HG02678 (cell line): ENCODE measurements at regions not wholly inside any gene's neighbourhood (a gene's known extent, or its start where the extent isn't known, plus 50 kb on each side); places are given as distances from the start of the nearest gene placed in this dataset.

Source experiments
- ATAC-seq: cut with Tn5 transposase; IDR thresholded peaks from one replicate; pipeline ENCODE4 v1.9.1; 2021; ENCODE audit warnings: mild to moderate bottlenecking, moderate library complexity; ENCODE audit not compliant: unreplicated experiment

DNA sequence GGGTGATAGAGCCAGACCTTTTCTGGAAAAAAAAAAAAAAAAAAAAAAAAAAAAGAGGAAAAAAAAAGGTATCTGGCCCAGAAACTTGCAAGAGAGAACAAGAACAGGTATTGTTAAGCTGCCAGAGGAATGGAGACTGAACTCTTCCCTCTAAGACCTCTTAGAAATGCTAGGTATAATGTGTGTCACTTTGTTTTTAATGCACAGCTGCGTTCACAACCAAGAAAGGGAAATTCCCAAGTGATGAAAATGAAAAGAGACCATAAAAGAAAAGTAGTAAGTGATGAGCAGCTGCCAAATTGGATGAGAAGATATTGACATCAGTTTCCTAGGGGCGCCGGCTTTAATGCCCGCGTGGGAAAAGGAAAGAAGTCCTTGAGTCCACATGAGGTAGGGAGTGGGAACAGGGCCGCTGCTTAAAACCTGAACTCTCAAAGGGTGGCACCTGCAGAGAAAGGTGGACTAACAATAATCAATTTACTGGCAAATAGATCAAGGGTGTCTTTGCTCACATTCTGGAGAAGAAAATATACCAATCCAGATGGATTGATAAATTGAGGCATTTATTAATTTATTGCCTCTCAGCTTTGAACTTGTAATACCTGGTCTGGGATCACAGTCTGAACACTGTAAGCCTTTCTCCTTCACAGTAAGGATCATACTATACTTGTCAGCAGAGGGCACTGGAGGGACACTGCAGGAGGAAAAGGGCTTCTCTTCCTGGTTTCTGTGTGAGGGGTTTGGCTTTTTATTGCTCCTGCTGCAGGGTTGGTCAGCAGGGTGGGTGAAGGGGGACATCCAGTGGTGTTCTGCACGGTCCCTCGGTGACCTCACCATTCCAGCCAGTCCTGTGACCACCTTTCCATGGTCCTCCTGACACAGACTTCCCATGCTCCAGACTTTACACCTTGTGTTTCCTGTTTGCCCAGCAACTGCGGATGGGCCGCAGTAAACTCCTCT is 131.6 kb downstream of the AQP9 start:
- ATAC-seq = no peak

DNA sequence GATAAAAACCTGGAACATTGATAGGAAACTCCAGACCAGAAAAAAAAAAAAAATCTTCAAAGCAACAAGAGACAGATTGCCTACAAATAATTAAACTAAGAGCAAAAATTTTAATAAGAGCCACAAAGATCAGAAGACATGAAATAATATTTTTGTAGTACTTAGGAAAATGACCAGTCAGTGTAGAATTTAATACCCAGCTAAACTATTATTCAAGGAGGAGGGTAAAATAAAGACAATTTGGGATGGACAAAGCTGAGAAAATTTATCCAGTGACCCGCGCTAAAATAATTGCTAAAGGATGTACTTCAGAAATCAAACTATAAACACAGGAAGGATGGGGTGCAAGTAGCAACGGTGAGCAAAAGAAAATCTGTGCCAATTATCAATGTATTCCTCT is 133.2 kb downstream of the AQP9 start:
- ATAC-seq = no peak

DNA sequence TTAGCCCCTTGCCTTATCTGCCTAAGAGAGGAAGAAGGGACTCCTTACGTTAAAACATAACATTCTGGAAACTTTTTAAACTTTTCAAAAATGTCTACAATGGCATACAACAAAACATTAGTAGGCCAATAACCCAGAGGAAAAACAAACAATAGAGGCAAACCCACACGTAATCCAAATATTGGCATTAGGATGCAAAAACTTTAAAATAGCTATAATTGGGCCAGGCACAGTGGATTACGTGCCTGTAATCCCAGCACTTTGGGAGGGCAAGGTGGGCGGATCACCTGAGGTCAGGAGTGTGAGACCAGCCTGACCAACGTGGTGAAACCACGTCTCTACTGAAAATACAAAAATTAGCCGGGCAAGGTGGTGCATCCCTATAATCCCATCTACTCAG is 134.9 kb downstream of the AQP9 start:
- ATAC-seq = no peak

DNA sequence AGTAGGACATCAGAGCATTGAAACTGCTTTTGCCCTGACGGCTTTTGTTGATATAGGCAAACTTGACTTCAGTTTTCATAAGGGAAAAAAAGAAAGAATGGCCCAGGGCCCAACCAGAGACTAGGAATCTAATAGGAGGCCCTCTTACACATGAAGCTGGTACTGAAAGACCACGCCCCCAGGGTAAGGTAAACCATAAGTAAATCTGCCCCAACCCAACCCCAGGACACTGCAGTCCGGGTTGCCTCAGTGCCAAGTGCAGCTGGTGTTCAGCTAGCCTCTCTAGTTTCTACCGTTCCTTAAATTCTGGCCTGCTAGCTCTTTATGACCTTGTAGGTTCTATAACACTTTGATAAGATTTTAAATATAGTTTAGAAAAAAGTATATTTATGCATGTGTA is 136.7 kb downstream of the AQP9 start:
- no peak for ATAC-seq

DNA sequence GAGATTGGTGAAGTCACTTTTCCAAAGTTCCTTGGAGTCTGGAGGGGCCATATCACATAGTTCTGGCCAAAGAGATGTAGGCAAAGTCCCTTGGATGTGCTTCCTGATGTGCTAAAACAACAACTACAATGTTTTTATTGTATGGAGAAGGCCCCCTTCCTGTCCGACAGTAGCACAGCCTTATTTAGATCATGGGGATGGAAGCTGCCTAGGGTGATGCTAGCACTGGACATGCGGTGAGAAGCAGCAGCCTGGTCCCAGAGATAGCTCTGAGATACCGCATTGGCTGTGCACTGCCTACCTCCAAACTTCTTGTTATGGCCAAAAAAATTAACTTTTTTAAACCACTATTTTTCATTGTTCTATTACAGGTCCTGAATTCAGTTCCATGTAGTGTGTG is 137.6 kb downstream of the AQP9 start:
- ATAC-seq = no peak

DNA sequence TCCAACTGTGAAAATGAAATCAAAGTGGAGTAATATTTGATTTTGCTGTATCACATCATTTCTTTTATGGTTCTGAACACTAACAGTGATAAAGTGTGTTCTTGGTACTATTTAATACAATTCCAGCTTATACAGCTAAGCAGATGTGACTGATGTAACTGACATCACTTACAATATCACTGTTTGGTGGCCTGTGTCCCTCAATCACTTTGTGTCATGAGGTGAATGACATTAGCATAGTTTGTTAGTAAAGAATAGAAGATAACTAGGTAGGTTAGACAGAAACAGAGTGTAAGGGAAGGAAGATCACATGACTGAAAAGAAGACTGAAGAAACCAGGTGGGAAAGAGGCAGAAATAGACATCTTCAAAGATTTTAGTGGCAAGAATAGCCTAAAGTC is 138.7 kb downstream of the AQP9 start:
- no peak for ATAC-seq

DNA sequence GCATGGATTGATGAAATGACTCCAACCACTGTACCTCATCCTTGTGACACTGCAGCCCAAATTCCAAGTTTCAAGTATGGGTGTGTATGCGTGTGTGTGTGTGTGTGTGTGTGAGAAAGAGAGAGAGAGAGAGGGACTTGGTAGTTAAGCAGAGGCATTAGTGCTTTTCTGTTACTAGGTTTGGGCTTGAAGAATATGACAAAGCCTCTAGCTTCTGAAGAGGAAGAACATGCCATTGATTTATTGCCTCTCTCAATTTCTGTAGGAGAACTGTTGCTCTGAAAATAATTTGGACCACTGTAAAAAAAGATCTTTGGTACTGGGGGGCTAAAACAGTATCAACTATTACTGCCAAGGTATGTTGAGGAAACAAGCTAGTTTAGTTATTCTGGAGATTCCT is 139.2 kb downstream of the AQP9 start:
- no peak for ATAC-seq

DNA sequence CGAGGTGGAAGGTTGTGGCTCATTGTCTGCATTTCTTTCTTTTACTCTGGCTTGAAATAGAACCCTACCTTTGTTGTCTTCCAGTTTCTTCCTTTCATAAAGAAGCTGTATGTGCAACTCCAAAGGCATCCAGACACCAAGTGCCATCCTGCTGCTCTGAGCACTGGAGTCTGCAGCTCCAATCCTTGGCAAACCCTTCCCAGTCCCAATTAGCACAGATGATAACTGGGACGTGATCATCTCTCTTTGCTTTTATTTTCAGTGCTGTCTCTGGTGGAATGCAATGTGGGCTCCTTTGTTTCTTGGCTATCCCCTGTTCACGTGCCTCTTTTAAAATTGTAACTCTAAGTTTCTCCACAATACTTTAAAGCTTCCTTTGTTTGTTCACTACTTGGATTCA is 140.9 kb downstream of the AQP9 start:
- no peak for ATAC-seq

DNA sequence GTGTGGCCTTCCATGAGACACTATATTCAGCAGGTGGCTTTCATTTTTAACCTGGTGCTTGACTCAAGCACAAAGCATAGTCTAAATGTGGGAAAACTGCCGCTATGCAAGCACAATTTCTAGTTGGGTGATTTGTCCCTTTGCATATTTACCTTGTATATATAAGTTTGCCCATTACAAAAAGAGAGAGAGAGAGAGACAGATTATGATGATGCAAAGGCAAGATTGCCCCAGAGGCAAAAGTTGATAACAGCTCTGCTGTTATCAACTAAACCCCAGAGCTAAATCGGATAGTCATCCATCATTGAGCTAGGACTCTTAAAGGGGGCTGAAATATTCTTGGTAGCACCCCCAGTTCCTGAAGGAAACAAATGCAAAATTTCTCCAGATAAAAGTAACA is 141.5 kb downstream of the AQP9 start:
- ATAC-seq = no peak

DNA sequence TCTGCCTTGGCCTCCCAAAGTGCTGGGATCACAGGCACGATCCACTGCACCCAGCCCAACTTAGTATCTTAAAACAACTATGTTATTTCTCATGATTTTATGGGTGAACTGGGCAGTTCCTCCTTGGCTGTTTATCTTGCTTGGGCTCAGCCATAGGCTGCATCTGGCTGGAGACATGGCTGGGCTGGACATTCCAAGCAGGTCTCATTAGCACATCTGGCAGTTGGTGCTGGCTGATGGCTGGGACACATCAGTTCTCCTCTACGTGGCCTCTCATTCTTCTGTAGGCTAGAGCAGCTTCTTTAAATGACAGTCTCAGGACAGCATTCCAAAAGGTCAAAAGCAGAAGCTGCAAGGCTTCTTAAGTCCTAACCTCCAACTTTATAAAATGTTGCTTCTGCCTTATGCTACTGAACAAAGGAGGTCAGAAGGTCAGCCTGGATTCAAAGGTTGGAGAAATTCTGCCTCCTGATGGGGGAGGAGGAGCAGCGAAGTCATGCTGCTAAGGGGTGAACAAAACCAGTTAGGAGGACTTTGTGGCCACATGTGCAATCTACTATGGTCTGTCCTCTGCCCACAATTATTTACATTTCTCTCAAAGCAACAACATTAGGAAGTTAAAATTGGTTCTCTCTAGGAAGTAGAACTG is 144.0 kb downstream of the AQP9 start:
- ATAC-seq = no peak

DNA sequence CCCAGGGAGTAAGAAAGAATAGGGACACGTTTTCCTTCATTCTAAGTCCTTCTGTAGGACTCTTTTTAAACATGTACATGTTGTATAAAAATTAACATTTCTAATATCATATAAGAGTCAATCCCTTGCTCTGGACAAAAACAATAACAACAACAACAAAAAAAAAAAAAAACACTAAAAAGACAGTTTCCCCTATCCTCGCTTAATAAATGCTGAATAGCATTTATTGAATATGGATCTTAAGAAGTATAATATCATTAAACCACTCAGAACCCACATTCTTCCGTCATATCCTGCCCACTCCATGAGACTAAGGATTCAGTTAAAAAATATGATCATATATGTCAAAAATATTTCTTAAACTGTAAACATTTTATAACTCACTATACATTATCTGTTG is 145.1 kb downstream of the AQP9 start:
- ATAC-seq = no peak

DNA sequence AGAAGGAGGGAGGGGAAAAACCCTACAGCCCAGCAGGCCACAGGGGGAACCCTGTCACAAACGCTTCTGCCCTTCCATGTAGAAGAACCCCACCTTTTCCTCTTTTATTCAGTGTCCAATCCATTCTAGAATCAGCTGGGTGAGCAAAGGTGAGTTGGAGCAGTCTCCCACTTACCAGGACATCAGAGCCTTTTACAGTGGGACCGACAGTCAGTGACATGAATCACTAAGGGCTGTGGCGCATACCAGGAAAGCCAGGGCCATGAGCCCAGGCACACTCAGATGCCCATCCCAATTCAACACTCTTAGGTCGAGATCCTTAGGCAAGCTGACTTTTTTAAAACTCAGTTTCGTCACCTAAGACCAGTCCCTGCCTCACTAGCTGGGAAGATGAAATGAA is 146.1 kb downstream of the AQP9 start:
- no peak for ATAC-seq

DNA sequence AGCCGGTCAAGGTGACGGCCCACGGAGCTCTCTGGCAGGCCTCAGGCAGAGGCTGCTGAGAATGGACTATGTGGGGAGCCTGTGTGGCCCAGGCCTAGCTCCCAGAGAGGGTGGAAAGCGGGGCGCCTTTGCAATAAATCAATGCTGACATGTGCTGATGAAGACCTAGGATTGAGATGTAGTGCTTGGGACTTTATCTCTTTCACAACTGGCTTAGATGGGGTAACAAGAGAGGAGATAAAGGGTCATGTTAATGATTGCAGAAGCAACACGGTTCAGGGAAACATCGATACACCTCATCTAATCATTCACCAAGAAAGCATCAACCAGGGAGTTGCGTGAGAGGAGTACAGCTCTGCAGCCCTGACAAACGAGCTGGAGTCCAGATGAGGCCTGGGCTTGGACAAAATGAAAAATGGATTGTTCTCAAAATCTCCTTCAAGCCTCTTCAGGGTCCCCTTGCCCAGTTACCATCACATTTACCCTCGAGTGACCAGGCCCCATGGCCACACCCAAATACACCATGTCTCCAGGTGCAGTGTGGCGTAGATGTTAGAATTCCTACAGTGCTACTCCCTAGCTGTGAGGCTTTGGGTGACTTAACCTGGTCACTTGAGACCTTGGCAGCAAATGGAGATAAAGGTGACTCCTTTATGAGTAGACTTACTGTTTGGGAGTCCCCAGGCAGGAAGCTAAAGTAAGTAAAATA is 146.4 kb upstream of the LIPC start:
- no peak for ATAC-seq

DNA sequence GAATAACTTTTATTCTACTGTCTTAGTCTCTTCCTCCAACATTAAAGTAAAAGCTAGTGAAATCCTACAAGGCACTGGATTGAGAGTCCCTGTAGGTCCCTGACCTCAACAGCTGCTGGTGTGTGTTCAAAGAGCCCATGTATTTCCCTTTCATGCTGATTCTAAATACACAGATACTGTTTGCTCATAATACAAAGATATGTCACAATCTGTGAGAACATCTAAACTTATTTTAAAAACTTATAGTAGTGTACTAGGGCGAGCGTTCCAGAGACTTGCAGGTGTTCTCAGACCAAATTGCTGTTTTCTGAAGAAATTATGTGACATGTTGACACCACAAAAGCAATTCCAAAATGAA is 145.9 kb upstream of the LIPC start:
- no peak for ATAC-seq

DNA sequence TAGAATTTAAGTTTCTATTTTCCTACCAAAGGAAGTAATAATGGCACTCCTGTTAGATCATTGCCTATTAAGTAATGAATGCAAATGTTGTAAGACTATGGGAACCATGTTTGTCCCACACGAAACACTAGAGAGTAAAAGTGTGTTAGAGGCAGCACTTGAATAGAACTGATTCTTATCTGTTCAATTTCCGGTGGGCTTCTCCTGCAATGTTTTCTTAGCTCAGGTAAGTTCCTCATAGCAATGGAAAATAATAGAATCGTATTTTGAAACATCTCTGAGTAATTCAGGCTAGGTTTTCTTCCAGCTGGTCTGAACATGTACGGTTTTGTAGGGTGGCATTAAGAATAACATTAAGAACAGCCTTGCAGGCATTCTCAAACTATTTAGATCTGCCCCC is 145.3 kb upstream of the LIPC start:
- ATAC-seq = no peak

DNA sequence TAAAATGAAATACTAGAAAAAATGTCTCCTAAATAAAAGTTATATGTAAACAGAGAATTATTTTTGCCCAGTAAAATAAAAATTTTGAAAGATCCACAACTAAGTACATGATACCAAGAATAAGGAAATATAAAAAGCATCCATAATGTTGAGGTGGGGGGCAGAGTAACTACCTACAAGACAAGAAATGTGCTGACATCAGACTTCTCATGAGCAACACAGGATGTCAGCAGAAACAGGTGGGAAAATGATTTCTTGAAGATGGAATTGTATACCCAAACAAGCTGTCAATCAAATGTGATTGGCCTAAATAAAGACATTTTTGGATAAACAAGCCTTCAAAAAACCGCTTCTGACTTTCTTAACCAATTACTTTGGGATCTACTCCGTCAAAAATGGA is 143.9 kb upstream of the LIPC start:
- no peak for ATAC-seq

DNA sequence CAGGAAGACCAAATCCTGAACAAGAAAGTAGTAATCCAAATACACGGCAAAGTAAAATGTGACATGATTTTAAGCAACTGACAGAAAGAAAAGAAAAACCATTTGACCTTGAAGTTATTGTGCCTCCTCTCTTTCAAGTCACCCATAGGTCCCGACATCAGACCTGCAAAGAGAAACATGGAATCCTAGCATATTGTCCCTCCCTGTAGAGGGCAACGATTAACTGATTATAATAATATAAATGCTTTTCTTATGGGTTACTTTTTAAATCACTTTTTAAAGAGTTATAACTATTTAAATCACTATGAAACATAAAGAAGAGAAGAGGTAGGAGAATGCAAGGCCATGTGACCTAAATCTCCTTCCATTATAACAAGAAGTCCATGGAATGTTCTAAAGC is 143.2 kb upstream of the LIPC start:
- no peak for ATAC-seq

DNA sequence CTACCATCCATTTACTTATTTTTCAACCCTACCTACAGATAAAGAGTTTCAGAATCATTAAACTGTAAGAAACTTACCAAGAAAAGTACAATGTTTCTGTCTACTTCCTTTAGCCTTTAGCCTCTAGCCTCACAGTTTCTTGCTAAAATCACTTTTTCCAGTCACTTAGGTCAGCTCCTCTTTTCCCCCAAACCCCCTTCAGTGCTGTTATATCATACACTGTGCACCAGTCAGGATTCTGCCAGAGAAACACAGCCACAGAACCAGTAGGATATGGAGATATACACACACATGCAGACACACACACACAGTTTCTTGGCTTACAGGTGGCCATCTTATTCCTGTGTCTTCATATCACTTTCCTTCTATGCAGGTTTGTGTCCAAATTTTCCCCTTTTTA is 139.9 kb upstream of the LIPC start:
- no peak for ATAC-seq

DNA sequence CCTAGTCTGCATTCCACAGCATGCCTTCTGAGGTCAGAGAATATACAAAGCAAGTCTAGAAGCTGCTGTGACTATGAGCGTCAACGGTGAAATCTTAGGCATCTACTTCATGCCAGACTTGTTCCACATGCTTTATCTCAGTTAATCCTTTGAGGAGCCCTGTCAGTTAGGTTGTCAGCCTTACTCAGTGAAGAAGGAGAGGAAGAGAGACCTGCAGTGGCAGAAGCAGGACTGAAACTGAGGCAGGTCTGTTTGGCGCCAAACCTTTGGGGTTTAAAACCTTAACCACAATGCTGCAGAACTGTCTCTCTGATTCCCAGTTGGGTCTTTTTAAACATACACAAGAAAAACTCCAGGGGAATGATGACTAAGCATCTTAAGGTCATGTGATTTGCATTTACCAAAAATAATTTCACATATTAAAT is 139.0 kb upstream of the LIPC start:
- ATAC-seq = no peak

DNA sequence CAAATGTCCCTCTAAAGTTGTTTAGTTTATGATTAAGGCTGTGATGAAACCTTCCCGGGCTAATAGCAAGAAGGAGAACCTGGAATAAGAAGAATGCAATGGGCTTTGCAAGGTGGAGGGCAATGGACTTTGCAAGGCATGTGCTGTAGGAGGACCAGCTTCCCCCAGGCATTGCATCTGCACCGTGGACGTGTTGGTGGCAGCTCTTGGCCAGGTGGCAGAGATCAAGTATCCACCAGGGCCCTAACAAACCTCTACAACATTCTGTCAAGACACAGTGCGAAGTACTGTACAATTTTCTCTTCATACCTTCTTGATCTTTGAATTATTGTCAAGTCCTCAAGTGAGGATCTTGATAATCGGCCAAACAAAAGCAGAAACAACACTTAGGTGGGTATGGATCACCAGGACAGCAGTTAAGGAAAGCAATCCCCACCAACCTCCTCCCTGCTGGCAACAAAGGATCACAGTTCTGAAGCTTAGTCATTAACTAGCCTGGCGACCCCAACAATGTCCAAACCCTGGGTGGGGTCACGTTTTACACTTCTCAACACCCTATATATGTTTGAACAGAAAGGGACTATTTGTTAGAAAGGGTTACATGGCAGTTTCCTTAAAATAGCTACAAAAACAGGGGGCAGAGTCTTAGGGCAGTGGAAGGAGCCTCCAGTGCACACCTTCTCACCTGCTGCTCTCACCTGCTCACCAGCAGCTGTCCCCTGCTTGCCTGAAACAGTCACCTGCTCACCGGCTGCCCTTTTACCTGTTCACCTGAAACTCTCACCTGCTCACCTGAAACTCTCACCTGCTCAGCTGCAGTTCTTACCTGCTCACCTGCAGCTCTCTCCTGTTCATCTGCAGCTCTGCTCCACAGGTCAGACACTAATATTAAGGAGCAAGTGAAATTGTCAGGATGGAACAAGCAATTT is 137.9 kb upstream of the LIPC start:
- no peak for ATAC-seq
